Activated naive CD4-positive, alpha-beta T cell treated with anti-CD3 and anti-CD28 coated beads, Interleukin-2, amount 10 ng/mL, durations not matched to agents 7 days and 5 days (primary cell): ENCODE measurements at regions not wholly inside any gene's neighbourhood (a gene's known extent, or its start where the extent isn't known, plus 50 kb on each side); places are given as distances from the start of the nearest gene placed in this dataset.

ENCODE experiments used
- CTCF ChIA-PET: fragments of 350-600 bp; sonication (Branson Sonifier 250); formaldehyde crosslinking; loops from one replicate; lab custom pipeline; 2021; ENCODE audit warnings: antibody characterized with exemption; lab: Charles Lee
- DNase-seq: peaks from one replicate; pipeline ENCODE4 v3.0.0-alpha.2; 2020
- H3K27ac Mint-ChIP-seq: one replicate; pipeline ENCODE4 v1.8.0; 2021; ENCODE audit warnings: mild to moderate bottlenecking, moderate library complexity, mixed read lengths
- H3K27me3 Mint-ChIP-seq: one replicate; pipeline ENCODE4 v1.8.0; 2021; ENCODE audit warnings: mild to moderate bottlenecking, mixed read lengths
- H3K36me3 Mint-ChIP-seq: one replicate; pipeline ENCODE4 v1.8.0; 2021; ENCODE audit warnings: mixed read lengths
- H3K4me1 Mint-ChIP-seq: one replicate; pipeline ENCODE4 v1.8.0; 2021; ENCODE audit warnings: mixed read lengths
- H3K4me3 Mint-ChIP-seq: one replicate; pipeline ENCODE4 v1.8.0; 2021; ENCODE audit warnings: mild to moderate bottlenecking, moderate library complexity, mixed read lengths
- H3K9me3 Mint-ChIP-seq: one replicate; pipeline ENCODE4 v1.8.0; 2021; ENCODE audit warnings: mixed read lengths

GRCh38 chr18:40897884-40898283, 1057.2 kb upstream of the PIK3C3 start:
- H3K4me3 Mint-ChIP-seq = no peak overlapping the region

GRCh38 chr18:40883271-40883670, 1071.8 kb upstream of the PIK3C3 start:
- Mint-ChIP-seq H3K27ac (no peak overlapping the region), H3K27me3 (no peaks in the 10 kb centered on the region), H3K4me1 (no peaks in the 10 kb centered on the region), H3K9me3 (peaks cover 9% of the 10 kb centered on the region), H3K4me3 (no peak overlapping the region), H3K36me3 (no peaks in the 10 kb centered on the region)
- CTCF ChIA-PET = no interaction called here
- DNase-seq = no peak

More at GRCh38 chr18:40897884-40898283, 1057.2 kb upstream of the PIK3C3 start:
- DNase-seq = no peak
- no peak overlapping the region for H3K27ac Mint-ChIP-seq
- no peaks in the 10 kb centered on the region for H3K9me3 Mint-ChIP-seq
- CTCF ChIA-PET = no interaction called here
- H3K27me3 Mint-ChIP-seq = no peaks in the 10 kb centered on the region
- no peaks in the 10 kb centered on the region for H3K4me1 Mint-ChIP-seq
- H3K36me3 Mint-ChIP-seq = no peaks in the 10 kb centered on the region

GRCh38 chr18:40882468-40882867, 1072.6 kb upstream of the PIK3C3 start:
- H3K9me3 Mint-ChIP-seq = peaks cover 10% of the 10 kb centered on the region
- H3K27ac Mint-ChIP-seq = no peak overlapping the region
- H3K4me3 Mint-ChIP-seq = no peak overlapping the region
- no peaks in the 10 kb centered on the region for H3K36me3 Mint-ChIP-seq
- DNase-seq = no peak
- CTCF ChIA-PET = no interaction called here
- no peaks in the 10 kb centered on the region for H3K27me3 Mint-ChIP-seq
- H3K4me1 Mint-ChIP-seq = no peaks in the 10 kb centered on the region

GRCh38 chr18:40878371-40878770, 1076.7 kb upstream of the PIK3C3 start:
- DNase-seq = no peak
- no peak overlapping the region for H3K4me3 Mint-ChIP-seq

GRCh38 chr18:40877096-40877495, 1077.9 kb upstream of the PIK3C3 start:
- no peaks in the 10 kb centered on the region for H3K4me1 Mint-ChIP-seq
- peaks cover 8% of the 10 kb centered on the region for H3K9me3 Mint-ChIP-seq
- no peak overlapping the region for H3K4me3 Mint-ChIP-seq
- no peak for DNase-seq
- CTCF ChIA-PET = no interaction called here
- H3K27ac Mint-ChIP-seq = no peak overlapping the region
- H3K27me3 Mint-ChIP-seq = no peaks in the 10 kb centered on the region
- H3K36me3 Mint-ChIP-seq = no peaks in the 10 kb centered on the region

More at GRCh38 chr18:40878371-40878770, 1076.7 kb upstream of the PIK3C3 start:
- H3K4me1 Mint-ChIP-seq = no peaks in the 10 kb centered on the region
- no peaks in the 10 kb centered on the region for H3K27me3 Mint-ChIP-seq
- peaks cover 11% of the 10 kb centered on the region for H3K9me3 Mint-ChIP-seq
- H3K27ac Mint-ChIP-seq = no peak overlapping the region
- CTCF ChIA-PET = no interaction called here
- no peaks in the 10 kb centered on the region for H3K36me3 Mint-ChIP-seq

- H3K36me3 Mint-ChIP-seq = no peaks in the 10 kb centered on the region
- H3K4me3 Mint-ChIP-seq = no peak overlapping the region
- H3K27ac Mint-ChIP-seq = no peak overlapping the region
- no peaks in the 10 kb centered on the region for H3K27me3 Mint-ChIP-seq
- CTCF ChIA-PET = no interaction called here
- no peak for DNase-seq
- H3K9me3 Mint-ChIP-seq = peaks cover 3% of the 10 kb centered on the region
- H3K4me1 Mint-ChIP-seq = no peaks in the 10 kb centered on the region
These were observed 1079.9 kb upstream of the PIK3C3 start for GRCh38 chr18:40875101-40875615.

GRCh38 chr18:40874233-40874632, 1080.8 kb upstream of the PIK3C3 start:
- no peak for DNase-seq
- CTCF ChIA-PET = no interaction called here
- H3K9me3 Mint-ChIP-seq = peaks cover 2% of the 10 kb centered on the region
- H3K36me3 Mint-ChIP-seq = no peaks in the 10 kb centered on the region
- H3K4me3 Mint-ChIP-seq = no peak overlapping the region
- no peak overlapping the region for H3K27ac Mint-ChIP-seq
- no peaks in the 10 kb centered on the region for H3K4me1 Mint-ChIP-seq
- no peaks in the 10 kb centered on the region for H3K27me3 Mint-ChIP-seq

GRCh38 chr18:40868110-40868858, 1086.8 kb upstream of the PIK3C3 start:
- CTCF ChIA-PET = no interaction called here
- Mint-ChIP-seq H3K36me3 (no peaks in the 10 kb centered on the region), H3K27ac (no peak overlapping the region), H3K27me3 (no peaks in the 10 kb centered on the region), H3K9me3 (peaks cover 13% of the 10 kb centered on the region), H3K4me1 (no peaks in the 10 kb centered on the region), H3K4me3 (no peak overlapping the region)
- DNase-seq = no peak

GRCh38 chr18:40867459-40867858, 1087.6 kb upstream of the PIK3C3 start:
- CTCF ChIA-PET = no interaction called here
- no peak for DNase-seq
- H3K36me3 Mint-ChIP-seq = no peaks in the 10 kb centered on the region
- H3K27me3 Mint-ChIP-seq = no peaks in the 10 kb centered on the region
- H3K4me3 Mint-ChIP-seq = no peak overlapping the region
- H3K4me1 Mint-ChIP-seq = no peaks in the 10 kb centered on the region
- H3K9me3 Mint-ChIP-seq = peaks cover 13% of the 10 kb centered on the region
- H3K27ac Mint-ChIP-seq = no peak overlapping the region

GRCh38 chr18:40866968-40867367, 1088.1 kb upstream of the PIK3C3 start:
- CTCF ChIA-PET = no interaction called here
- no peaks in the 10 kb centered on the region for H3K27me3 Mint-ChIP-seq
- no peaks in the 10 kb centered on the region for H3K36me3 Mint-ChIP-seq
- peaks cover 13% of the 10 kb centered on the region for H3K9me3 Mint-ChIP-seq
- no peak overlapping the region for H3K27ac Mint-ChIP-seq
- no peak for DNase-seq
- H3K4me1 Mint-ChIP-seq = no peaks in the 10 kb centered on the region
- H3K4me3 Mint-ChIP-seq = no peak overlapping the region

GRCh38 chr18:40866013-40866645, 1088.9 kb upstream of the PIK3C3 start:
- Mint-ChIP-seq H3K4me3 (no peak overlapping the region), H3K27me3 (no peaks in the 10 kb centered on the region), H3K9me3 (peaks cover 13% of the 10 kb centered on the region), H3K27ac (no peak overlapping the region), H3K36me3 (no peaks in the 10 kb centered on the region), H3K4me1 (no peaks in the 10 kb centered on the region)
- no peak for DNase-seq
- CTCF ChIA-PET = no interaction called here

- DNase-seq = no peak
- CTCF ChIA-PET = no interaction called here
- Mint-ChIP-seq H3K27ac (no peak overlapping the region), H3K9me3 (peaks cover 13% of the 10 kb centered on the region), H3K27me3 (no peaks in the 10 kb centered on the region), H3K4me1 (no peaks in the 10 kb centered on the region), H3K36me3 (no peaks in the 10 kb centered on the region), H3K4me3 (no peak overlapping the region)
These were observed 1090.2 kb upstream of the PIK3C3 start for GRCh38 chr18:40864846-40865245.

- H3K27me3 Mint-ChIP-seq = no peaks in the 10 kb centered on the region
- H3K36me3 Mint-ChIP-seq = no peaks in the 10 kb centered on the region
- CTCF ChIA-PET = no interaction called here
- H3K27ac Mint-ChIP-seq = no peak overlapping the region
- H3K4me3 Mint-ChIP-seq = no peak overlapping the region
- DNase-seq = no peak
- H3K9me3 Mint-ChIP-seq = peaks cover 13% of the 10 kb centered on the region
- H3K4me1 Mint-ChIP-seq = no peaks in the 10 kb centered on the region
These were observed 1091.2 kb upstream of the PIK3C3 start for GRCh38 chr18:40863801-40864200.

- H3K4me3 Mint-ChIP-seq = no peak overlapping the region
- no peaks in the 10 kb centered on the region for H3K27me3 Mint-ChIP-seq
- no peaks in the 10 kb centered on the region for H3K4me1 Mint-ChIP-seq
- CTCF ChIA-PET = no interaction called here
- H3K9me3 Mint-ChIP-seq = peaks cover 18% of the 10 kb centered on the region
- DNase-seq = no peak
- no peaks in the 10 kb centered on the region for H3K36me3 Mint-ChIP-seq
- H3K27ac Mint-ChIP-seq = no peak overlapping the region
These were observed 1094.8 kb upstream of the PIK3C3 start for GRCh38 chr18:40860189-40860588.

- DNase-seq = no peak
- no peaks in the 10 kb centered on the region for H3K4me1 Mint-ChIP-seq
- no peaks in the 10 kb centered on the region for H3K27me3 Mint-ChIP-seq
- peaks cover 7% of the 10 kb centered on the region for H3K9me3 Mint-ChIP-seq
- CTCF ChIA-PET = no interaction called here
- H3K27ac Mint-ChIP-seq = no peak overlapping the region
- H3K4me3 Mint-ChIP-seq = no peak overlapping the region
- H3K36me3 Mint-ChIP-seq = no peaks in the 10 kb centered on the region
These were observed 1099.4 kb upstream of the PIK3C3 start for GRCh38 chr18:40855661-40856060.
